RWPE1 (cell line): ENCODE measurements at regions not wholly inside any gene's neighbourhood (a gene's known extent, or its start where the extent isn't known, plus 50 kb on each side); places are given as distances from the start of the nearest gene placed in this dataset.

Experiments
- CTCF ChIA-PET: fragments of 350-600 bp; sonication (Branson Sonifier 250); formaldehyde crosslinking; extraction: SDS; loops from one replicate; lab custom pipeline; 2021; lab: Yijun Ruan, JAX
- POLR2A ChIA-PET: fragments of 400-600 bp; formaldehyde crosslinking; extraction: SDS; loops from one replicate; lab custom pipeline; 2020; ENCODE audit warnings: antibody characterized with exemption; ENCODE audit not compliant: low non-redundant PET; lab: Yijun Ruan, JAX
- DNase-seq: peaks from one replicate; pipeline ENCODE4 v3.0.0; 2012; ENCODE audit warnings: low spot score
- H3K27ac ChIP-seq: fragments of 450-650 bp; 2 replicates; pipeline ENCODE4 v1.5.1; 2017
- TF ChIP-seq, protein P1 (sequence below): fragments of 450-650 bp; conservative IDR thresholded peaks from 2 replicates; pipeline ENCODE4 v1.5.1; 2017; ENCODE audit warnings: low read depth, mild to moderate bottlenecking

GRCh38 chr5:130479045-130479804 lies 575.0 kb downstream of the CHSY3 start:
- CTCF ChIA-PET: interaction anchor here (0.6 kb wide), 2 partner anchors 328 to 1986 kb away, joined by 3 to 4 read pairs; no protein-coding TSS in a partner anchor
- H3K27ac ChIP-seq: no peak overlapping the region

DNA sequence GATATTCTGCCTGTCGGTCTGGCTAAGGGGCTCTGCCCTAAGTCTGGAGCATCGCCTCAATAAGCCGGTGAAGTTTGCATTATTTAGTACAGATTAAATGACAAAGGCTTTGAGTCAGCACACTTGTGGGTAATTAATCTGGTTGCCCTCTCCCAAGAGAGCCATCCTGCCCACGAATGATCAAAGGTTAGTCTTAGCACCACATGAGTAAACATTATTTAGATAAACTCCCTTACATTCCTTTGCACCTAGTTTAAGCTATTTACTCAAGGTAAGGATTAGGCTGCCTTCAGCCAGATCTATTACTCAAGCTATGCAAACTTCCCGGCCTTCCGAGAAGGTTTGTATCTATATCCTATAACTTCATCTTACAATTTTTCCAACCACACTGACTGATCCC lies 572.1 kb downstream of the CHSY3 start:
- ChIA-PET POLR2A (no interaction called here), CTCF (no interaction called here)
- H3K27ac ChIP-seq: no peak overlapping the region
- TF ChIP-seq, protein P1, sequence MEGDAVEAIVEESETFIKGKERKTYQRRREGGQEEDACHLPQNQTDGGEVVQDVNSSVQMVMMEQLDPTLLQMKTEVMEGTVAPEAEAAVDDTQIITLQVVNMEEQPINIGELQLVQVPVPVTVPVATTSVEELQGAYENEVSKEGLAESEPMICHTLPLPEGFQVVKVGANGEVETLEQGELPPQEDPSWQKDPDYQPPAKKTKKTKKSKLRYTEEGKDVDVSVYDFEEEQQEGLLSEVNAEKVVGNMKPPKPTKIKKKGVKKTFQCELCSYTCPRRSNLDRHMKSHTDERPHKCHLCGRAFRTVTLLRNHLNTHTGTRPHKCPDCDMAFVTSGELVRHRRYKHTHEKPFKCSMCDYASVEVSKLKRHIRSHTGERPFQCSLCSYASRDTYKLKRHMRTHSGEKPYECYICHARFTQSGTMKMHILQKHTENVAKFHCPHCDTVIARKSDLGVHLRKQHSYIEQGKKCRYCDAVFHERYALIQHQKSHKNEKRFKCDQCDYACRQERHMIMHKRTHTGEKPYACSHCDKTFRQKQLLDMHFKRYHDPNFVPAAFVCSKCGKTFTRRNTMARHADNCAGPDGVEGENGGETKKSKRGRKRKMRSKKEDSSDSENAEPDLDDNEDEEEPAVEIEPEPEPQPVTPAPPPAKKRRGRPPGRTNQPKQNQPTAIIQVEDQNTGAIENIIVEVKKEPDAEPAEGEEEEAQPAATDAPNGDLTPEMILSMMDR: no peak
- DNase-seq: no peak

More at GRCh38 chr5:130479045-130479804, 575.0 kb downstream of the CHSY3 start:
- TF ChIP-seq, protein P1: no peak
- no peak for DNase-seq
- POLR2A ChIA-PET: no interaction called here

DNA sequence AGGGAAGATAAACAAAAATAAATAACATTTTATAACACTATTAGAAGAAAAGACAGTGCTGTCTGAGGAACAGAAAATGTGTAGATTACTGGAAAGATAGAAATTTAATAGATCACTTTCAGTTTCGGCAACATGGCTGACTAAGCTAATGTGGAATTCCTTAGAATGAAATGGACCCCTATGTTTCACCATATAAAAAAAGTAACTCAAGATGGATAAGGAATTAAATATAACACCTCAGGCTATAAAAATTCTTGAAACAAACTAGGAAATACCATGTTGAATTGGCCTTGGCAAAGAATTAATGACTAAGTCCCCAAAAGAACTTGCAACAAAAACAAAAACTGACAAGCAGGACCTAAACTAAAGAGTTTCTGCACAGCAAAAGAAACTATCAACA lies 558.3 kb downstream of the CHSY3 start:
- TF ChIP-seq, protein P1: no peak
- ChIA-PET POLR2A (no interaction called here), CTCF (no interaction called here)
- no peak overlapping the region for H3K27ac ChIP-seq
- DNase-seq: no peak

DNA sequence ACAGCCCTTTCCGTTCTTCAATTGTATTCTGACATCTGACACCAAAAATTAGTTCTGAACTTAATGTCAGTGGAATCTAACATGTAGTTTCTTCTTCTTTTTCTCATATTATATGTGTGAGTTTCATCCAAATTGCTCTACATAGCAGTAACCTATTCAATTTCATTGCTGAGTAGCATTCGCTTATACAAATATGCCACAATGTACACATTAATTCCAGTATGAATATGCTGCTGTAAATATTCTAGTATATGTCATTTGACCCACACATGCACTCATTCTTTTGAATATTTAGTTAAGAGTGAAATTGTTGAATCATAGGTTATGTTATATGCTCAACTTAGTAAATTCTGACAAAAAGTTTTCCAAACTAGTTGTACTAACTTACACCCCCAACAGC lies 550.9 kb downstream of the CHSY3 start:
- TF ChIP-seq, protein P1: no peak
- POLR2A ChIA-PET: no interaction called here
- no peak overlapping the region for H3K27ac ChIP-seq
- CTCF ChIA-PET: interaction anchor here (0.6 kb wide), 1 partner anchor 53 kb away, joined by 3 read pairs; no protein-coding TSS in a partner anchor
- DNase-seq: no peak

- CTCF ChIA-PET: interaction anchor here (0.9 kb wide), 1 partner anchor 13 kb away, joined by 4 read pairs; no protein-coding TSS in a partner anchor
- H3K27ac ChIP-seq: no peak overlapping the region
- POLR2A ChIA-PET: no interaction called here
- no peak for DNase-seq
- TF ChIP-seq, protein P1: no peak
Measured at GRCh38 chr5:130452744-130453143, 548.5 kb downstream of the CHSY3 start.

- ChIA-PET CTCF (no interaction called here), POLR2A (no interaction called here)
- no peak for DNase-seq
- no peak overlapping the region for H3K27ac ChIP-seq
- TF ChIP-seq, protein P1: no peak
Measured at GRCh38 chr5:130436430-130436829, 532.2 kb downstream of the CHSY3 start.
